ENCODE measurements at regions not wholly inside any gene's neighbourhood (a gene's known extent, or its start where the extent isn't known, plus 50 kb on each side); places are given as distances from the start of the nearest gene placed in this dataset.

GRCh38 chr1:25104932-25105561 is 127.3 kb downstream of the SYF2 start:
- DNase-seq (ENCODE audit: low spot score), result no peak

- DNase-seq (ENCODE audit: low spot score), result no peak
These were observed 129.0 kb downstream of the SYF2 start for GRCh38 chr1:25103164-25103795.

GRCh38 chr1:25100151-25100833 is 132.0 kb downstream of the SYF2 start:
- DNase-seq (ENCODE audit: low spot score), result no peak

GRCh38 chr1:25099343-25099951 is 132.9 kb downstream of the SYF2 start:
- no peak for DNase-seq (ENCODE audit: low spot score)

- DNase-seq (ENCODE audit: low spot score), result no peak
These were observed 133.6 kb downstream of the SYF2 start for GRCh38 chr1:25098717-25099116.

GRCh38 chr1:25096307-25097150 is 135.8 kb downstream of the SYF2 start:
- no peak for DNase-seq (ENCODE audit: low spot score)

GRCh38 chr1:25095635-25096200 is 136.6 kb downstream of the SYF2 start:
- DNase-seq (ENCODE audit: low spot score), result no peak

- DNase-seq (ENCODE audit: low spot score), result no peak
These were observed 137.3 kb downstream of the SYF2 start for GRCh38 chr1:25094995-25095394.

GRCh38 chr1:25094229-25094628 is 138.1 kb downstream of the SYF2 start:
- no peak for DNase-seq (ENCODE audit: low spot score)

- no peak for DNase-seq (ENCODE audit: low spot score)
These were observed 140.6 kb downstream of the SYF2 start for GRCh38 chr1:25091658-25092057.

- peak; percentile 11 for DNase-seq (ENCODE audit: low spot score)
These were observed 141.4 kb downstream of the SYF2 start for GRCh38 chr1:25090707-25091422.

GRCh38 chr1:25089772-25090171 is 142.5 kb downstream of the SYF2 start:
- no peak for DNase-seq (ENCODE audit: low spot score)

- no peak for DNase-seq (ENCODE audit: low spot score)
These were observed 143.4 kb downstream of the SYF2 start for GRCh38 chr1:25088946-25089345.

- DNase-seq (ENCODE audit: low spot score), result no peak
These were observed 144.1 kb downstream of the SYF2 start for GRCh38 chr1:25088180-25088701.

GRCh38 chr1:25086518-25087079 is 145.7 kb downstream of the SYF2 start:
- no peak for DNase-seq (ENCODE audit: low spot score)

- DNase-seq (ENCODE audit: low spot score), result no peak
These were observed 147.9 kb downstream of the SYF2 start for GRCh38 chr1:25084407-25084806.

- no peak for DNase-seq (ENCODE audit: low spot score)
These were observed 148.6 kb downstream of the SYF2 start for GRCh38 chr1:25083481-25084345.

GRCh38 chr1:25082995-25083394 is 149.3 kb downstream of the SYF2 start:
- no peak for DNase-seq (ENCODE audit: low spot score)

GRCh38 chr1:25082216-25082899 is 149.9 kb downstream of the SYF2 start:
- no peak for DNase-seq (ENCODE audit: low spot score)
